ENCODE measurements at regions not wholly inside any gene's neighbourhood (a gene's known extent, or its start where the extent isn't known, plus 50 kb on each side); places are given as distances from the start of the nearest gene placed in this dataset.

GRCh38 chr18:78766651-78767533 lies 212.7 kb upstream of the SALL3 start:
- WGBS = 77% methylated on average over 31 of the region's 31 CpGs
- no peak overlapping the region for H3K4me3 ChIP-seq (ENCODE audit: insufficient read depth in 1 of 2, low read depth in 1 of 2, low read length in 2 of 2)

GRCh38 chr18:78767648-78768071 lies 212.0 kb upstream of the SALL3 start:
- H3K36me3 ChIP-seq (ENCODE audit: control insufficient read depth in 1 of 2, insufficient read depth in 2 of 2, low read depth in 1 of 2, low read length in 2 of 2) = no peaks in the 10 kb centered on the region
- no peak overlapping the region for H3K4me2 ChIP-seq (ENCODE audit: low read length, poor library complexity, severe bottlenecking)
- no peak overlapping the region for H3K18ac ChIP-seq (ENCODE audit: low read depth in 1 of 2, low read length in 2 of 2)
- H3K4me3 ChIP-seq (ENCODE audit: insufficient read depth in 1 of 2, low read depth in 1 of 2, low read length in 2 of 2) = no peak overlapping the region
- H2BK5ac ChIP-seq (ENCODE audit: low read depth, low read length, poor library complexity, severe bottlenecking) = no peak overlapping the region
- H2AK5ac ChIP-seq (ENCODE audit: low read length, severe bottlenecking) = no peak overlapping the region
- no peaks in the 10 kb centered on the region for H3K4me1 ChIP-seq (ENCODE audit: control insufficient read depth, insufficient read depth, low read depth, low read length)
- no peak overlapping the region for H2AFZ ChIP-seq (ENCODE audit: low read depth, low read length)
- no peak overlapping the region for H2BK12ac ChIP-seq (ENCODE audit: low read length in 2 of 2)
- H4K91ac ChIP-seq (ENCODE audit: low read length) = no peak overlapping the region
- no peak for DNase-seq
- peaks cover 5% of the 10 kb centered on the region for H3K9me3 ChIP-seq (ENCODE audit: control insufficient read depth, low read length)
- H3K79me1 ChIP-seq (replicated peaks; ENCODE audit: low read length, poor library complexity, severe bottlenecking) = no peaks in the 10 kb centered on the region
- H3K23ac ChIP-seq (ENCODE audit: low read length in 2 of 2) = no peak overlapping the region
- H3K27me3 ChIP-seq (ENCODE audit: control insufficient read depth in 1 of 2, insufficient read depth in 1 of 2, low read length in 2 of 2) = no peaks in the 10 kb centered on the region
- H3K9ac ChIP-seq (ENCODE audit: low read length) = no peak overlapping the region
- H4K8ac ChIP-seq (ENCODE audit: low read length) = no peak overlapping the region
- 90% methylated on average over 14 of the region's 14 CpGs for WGBS
- H3K27ac ChIP-seq (ENCODE audit: low read length, poor library complexity, severe bottlenecking) = no peak overlapping the region
- H2BK15ac ChIP-seq (ENCODE audit: low read depth, poor library complexity, severe bottlenecking) = no peak overlapping the region
- no peak overlapping the region for H2BK120ac ChIP-seq (ENCODE audit: low read depth, low read length)
- no peak overlapping the region for H3K4ac ChIP-seq (ENCODE audit: low read depth in 1 of 2, low read length in 2 of 2)
- no peak overlapping the region for H3K14ac ChIP-seq (ENCODE audit: low read length in 2 of 2)

More at GRCh38 chr18:78766651-78767533, 212.7 kb upstream of the SALL3 start:
- Histone ChIP-seq H2AFZ (ENCODE audit: low read depth, low read length) (no peak overlapping the region), H3K9me3 (ENCODE audit: control insufficient read depth, low read length) (peaks cover 11% of the 10 kb centered on the region), H3K4me2 (ENCODE audit: low read length, poor library complexity, severe bottlenecking) (no peak overlapping the region), H3K36me3 (ENCODE audit: control insufficient read depth in 1 of 2, insufficient read depth in 2 of 2, low read depth in 1 of 2, low read length in 2 of 2) (no peaks in the 10 kb centered on the region), H3K18ac (ENCODE audit: low read depth in 1 of 2, low read length in 2 of 2) (no peak overlapping the region), H3K9ac (ENCODE audit: low read length) (no peak overlapping the region), H3K27ac (ENCODE audit: low read length, poor library complexity, severe bottlenecking) (no peak overlapping the region), H3K79me1 (replicated peaks; ENCODE audit: low read length, poor library complexity, severe bottlenecking) (no peaks in the 10 kb centered on the region), H3K4me1 (ENCODE audit: control insufficient read depth, insufficient read depth, low read depth, low read length) (no peaks in the 10 kb centered on the region), H3K27me3 (ENCODE audit: control insufficient read depth in 1 of 2, insufficient read depth in 1 of 2, low read length in 2 of 2) (no peaks in the 10 kb centered on the region), H3K23ac (ENCODE audit: low read length in 2 of 2) (no peak overlapping the region), H4K8ac (ENCODE audit: low read length) (no peak overlapping the region), H2BK12ac (ENCODE audit: low read length in 2 of 2) (no peak overlapping the region), H3K14ac (ENCODE audit: low read length in 2 of 2) (no peak overlapping the region), H2AK5ac (ENCODE audit: low read length, severe bottlenecking) (no peak overlapping the region), H2BK15ac (ENCODE audit: low read depth, poor library complexity, severe bottlenecking) (no peak overlapping the region), H3K4ac (ENCODE audit: low read depth in 1 of 2, low read length in 2 of 2) (no peak overlapping the region), H2BK5ac (ENCODE audit: low read depth, low read length, poor library complexity, severe bottlenecking) (no peak overlapping the region), H2BK120ac (ENCODE audit: low read depth, low read length) (no peak overlapping the region), H4K91ac (ENCODE audit: low read length) (no peak overlapping the region)
- no peak for DNase-seq

- Histone ChIP-seq H3K9me3 (ENCODE audit: control insufficient read depth, low read length) (peaks cover 2% of the 10 kb centered on the region), H3K14ac (ENCODE audit: low read length in 2 of 2) (no peak overlapping the region), H2AK5ac (ENCODE audit: low read length, severe bottlenecking) (no peak overlapping the region), H4K91ac (ENCODE audit: low read length) (no peak overlapping the region), H3K27ac (ENCODE audit: low read length, poor library complexity, severe bottlenecking) (no peak overlapping the region), H4K8ac (ENCODE audit: low read length) (no peak overlapping the region), H3K4me2 (ENCODE audit: low read length, poor library complexity, severe bottlenecking) (no peak overlapping the region), H3K18ac (ENCODE audit: low read depth in 1 of 2, low read length in 2 of 2) (no peak overlapping the region), H3K4me1 (ENCODE audit: control insufficient read depth, insufficient read depth, low read depth, low read length) (no peaks in the 10 kb centered on the region), H3K9ac (ENCODE audit: low read length) (no peak overlapping the region), H2BK5ac (ENCODE audit: low read depth, low read length, poor library complexity, severe bottlenecking) (no peak overlapping the region), H2BK12ac (ENCODE audit: low read length in 2 of 2) (no peak overlapping the region), H3K79me1 (replicated peaks; ENCODE audit: low read length, poor library complexity, severe bottlenecking) (no peaks in the 10 kb centered on the region), H3K27me3 (ENCODE audit: control insufficient read depth in 1 of 2, insufficient read depth in 1 of 2, low read length in 2 of 2) (no peaks in the 10 kb centered on the region), H2BK120ac (ENCODE audit: low read depth, low read length) (no peak overlapping the region), H3K23ac (ENCODE audit: low read length in 2 of 2) (no peak overlapping the region), H2AFZ (ENCODE audit: low read depth, low read length) (no peak overlapping the region), H3K36me3 (ENCODE audit: control insufficient read depth in 1 of 2, insufficient read depth in 2 of 2, low read depth in 1 of 2, low read length in 2 of 2) (no peaks in the 10 kb centered on the region), H3K4ac (ENCODE audit: low read depth in 1 of 2, low read length in 2 of 2) (no peak overlapping the region), H3K4me3 (ENCODE audit: insufficient read depth in 1 of 2, low read depth in 1 of 2, low read length in 2 of 2) (peak overlapping the region in 1 of 2 experiments; percentile 8), H2BK15ac (ENCODE audit: low read depth, poor library complexity, severe bottlenecking) (no peak overlapping the region)
- 91% methylated on average over 10 of the region's 13 CpGs for WGBS
- DNase-seq = no peak
Measured at GRCh38 chr18:78768221-78768620, 211.4 kb upstream of the SALL3 start.

- no peaks in the 10 kb centered on the region for H3K9me3 ChIP-seq (ENCODE audit: control insufficient read depth, low read length)
Measured at GRCh38 chr18:78768656-78769501, 210.7 kb upstream of the SALL3 start.

More at GRCh38 chr18:78768656-78769501, 210.7 kb upstream of the SALL3 start:
- no peak overlapping the region for H2AFZ ChIP-seq (ENCODE audit: low read depth, low read length)
- no peaks in the 10 kb centered on the region for H3K79me1 ChIP-seq (replicated peaks; ENCODE audit: low read length, poor library complexity, severe bottlenecking)
- H3K4me1 ChIP-seq (ENCODE audit: control insufficient read depth, insufficient read depth, low read depth, low read length) = no peaks in the 10 kb centered on the region
- H2BK15ac ChIP-seq (ENCODE audit: low read depth, poor library complexity, severe bottlenecking) = no peak overlapping the region
- H3K36me3 ChIP-seq (ENCODE audit: control insufficient read depth in 1 of 2, insufficient read depth in 2 of 2, low read depth in 1 of 2, low read length in 2 of 2) = no peaks in the 10 kb centered on the region
- no peak overlapping the region for H2BK120ac ChIP-seq (ENCODE audit: low read depth, low read length)
- H3K4me2 ChIP-seq (ENCODE audit: low read length, poor library complexity, severe bottlenecking) = no peak overlapping the region
- no peak overlapping the region for H3K23ac ChIP-seq (ENCODE audit: low read length in 2 of 2)
- H3K18ac ChIP-seq (ENCODE audit: low read depth in 1 of 2, low read length in 2 of 2) = no peak overlapping the region
- H4K8ac ChIP-seq (ENCODE audit: low read length) = no peak overlapping the region
- H3K14ac ChIP-seq (ENCODE audit: low read length in 2 of 2) = no peak overlapping the region
- H3K4ac ChIP-seq (ENCODE audit: low read depth in 1 of 2, low read length in 2 of 2) = no peak overlapping the region
- H3K27me3 ChIP-seq (ENCODE audit: control insufficient read depth in 1 of 2, insufficient read depth in 1 of 2, low read length in 2 of 2) = no peaks in the 10 kb centered on the region
- no peak overlapping the region for H3K9ac ChIP-seq (ENCODE audit: low read length)
- no peak overlapping the region for H3K4me3 ChIP-seq (ENCODE audit: insufficient read depth in 1 of 2, low read depth in 1 of 2, low read length in 2 of 2)
- H2BK5ac ChIP-seq (ENCODE audit: low read depth, low read length, poor library complexity, severe bottlenecking) = no peak overlapping the region
- H4K91ac ChIP-seq (ENCODE audit: low read length) = no peak overlapping the region
- H3K27ac ChIP-seq (ENCODE audit: low read length, poor library complexity, severe bottlenecking) = no peak overlapping the region
- no peak overlapping the region for H2AK5ac ChIP-seq (ENCODE audit: low read length, severe bottlenecking)
- WGBS = 72% methylated on average over 25 of the region's 25 CpGs
- no peak for DNase-seq
- no peak overlapping the region for H2BK12ac ChIP-seq (ENCODE audit: low read length in 2 of 2)

All from mesenchymal stem cell (in vitro differentiated cells and primary cell).